Pulmonary artery endothelial cell (primary cell): ENCODE measurements at regions not wholly inside any gene's neighbourhood (a gene's known extent, or its start where the extent isn't known, plus 50 kb on each side); places are given as distances from the start of the nearest gene placed in this dataset.

Experiments used
- DNase-seq: peaks from one replicate; pipeline ENCODE4 v3.0.0-alpha.2; 2011; ENCODE audit warnings: low read depth, low spot score

GRCh38 chr13:75231235-75231634 lies 250.7 kb downstream of the TBC1D4 start:
- no peak for DNase-seq

- no peak for DNase-seq
Observed at GRCh38 chr13:75226733-75227435, 255.1 kb downstream of the TBC1D4 start.

DNA sequence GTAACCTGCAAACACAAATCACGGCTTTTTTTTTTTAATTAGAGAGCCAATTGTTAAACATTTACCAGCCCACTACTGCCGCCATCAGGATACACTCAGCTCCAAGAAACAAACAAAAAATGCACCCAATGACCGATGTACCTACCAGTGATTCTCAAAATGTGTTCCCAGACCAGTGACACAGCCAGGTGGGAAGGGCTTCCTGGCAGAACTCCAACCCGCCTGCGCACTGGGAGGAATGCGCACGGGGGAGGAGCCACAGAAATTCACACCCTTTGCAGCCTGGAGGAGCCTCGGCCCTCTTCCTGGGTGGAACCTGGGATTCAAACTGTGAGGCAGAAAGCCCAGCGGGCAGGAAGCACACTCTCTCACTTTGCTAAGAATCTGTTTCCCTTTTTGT lies 255.9 kb downstream of the TBC1D4 start:
- DNase-seq, result no peak

DNA sequence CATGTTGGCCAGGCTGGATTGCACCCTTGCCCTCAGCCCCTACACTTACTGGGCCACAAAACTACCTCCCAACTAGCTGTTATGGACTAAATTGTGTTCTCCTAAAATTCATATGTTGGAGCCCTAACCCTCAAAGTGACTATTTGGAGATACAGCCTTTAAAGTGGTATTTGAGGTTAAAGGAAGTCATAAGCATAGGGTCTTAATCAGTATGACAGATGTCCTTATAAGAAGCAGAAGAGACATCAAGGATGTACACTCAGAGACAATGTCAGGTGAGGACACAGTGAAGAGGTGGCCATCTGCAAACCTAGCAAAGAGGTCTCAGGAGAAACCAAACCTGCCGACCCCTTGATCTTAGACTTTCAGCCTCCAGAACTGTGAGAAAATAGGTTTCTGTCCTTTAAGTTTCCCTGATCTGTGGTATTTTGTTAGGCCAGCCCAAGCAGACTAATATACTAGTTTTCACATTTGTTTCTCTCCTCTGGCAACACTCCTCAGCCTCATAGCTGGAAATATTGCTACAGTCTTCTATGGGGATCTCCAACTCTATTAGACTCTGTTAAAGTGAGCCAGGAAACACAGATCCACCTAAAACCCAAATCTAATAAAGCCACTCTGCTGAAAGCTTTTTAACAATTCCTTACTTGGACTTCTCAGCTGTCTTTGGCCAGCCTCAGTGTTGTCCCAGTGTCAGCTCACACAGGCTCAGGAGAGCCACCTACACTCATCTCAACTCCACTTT lies 256.5 kb downstream of the TBC1D4 start:
- DNase-seq, result no peak

GRCh38 chr13:75224053-75224742 lies 257.8 kb downstream of the TBC1D4 start:
- DNase-seq, result no peak

DNA sequence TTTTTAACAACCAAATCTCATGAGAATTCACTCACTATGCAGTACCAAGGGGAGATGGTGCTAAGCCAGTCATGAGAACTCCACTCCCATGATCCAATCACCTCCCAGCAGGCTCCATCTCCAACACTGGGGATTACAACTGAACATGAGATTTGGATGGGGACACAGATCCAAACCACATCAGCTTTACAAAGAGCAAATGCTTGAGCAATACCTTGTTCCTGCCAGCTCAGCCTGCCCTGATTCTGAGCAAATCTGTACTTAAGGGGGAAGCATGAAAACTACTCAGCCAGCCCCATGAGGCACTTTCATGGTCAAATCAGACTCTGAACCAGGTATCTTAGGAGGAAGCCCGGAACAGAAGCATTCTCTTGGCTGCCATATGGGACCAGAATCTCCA lies 259.9 kb downstream of the TBC1D4 start:
- no peak for DNase-seq

DNA sequence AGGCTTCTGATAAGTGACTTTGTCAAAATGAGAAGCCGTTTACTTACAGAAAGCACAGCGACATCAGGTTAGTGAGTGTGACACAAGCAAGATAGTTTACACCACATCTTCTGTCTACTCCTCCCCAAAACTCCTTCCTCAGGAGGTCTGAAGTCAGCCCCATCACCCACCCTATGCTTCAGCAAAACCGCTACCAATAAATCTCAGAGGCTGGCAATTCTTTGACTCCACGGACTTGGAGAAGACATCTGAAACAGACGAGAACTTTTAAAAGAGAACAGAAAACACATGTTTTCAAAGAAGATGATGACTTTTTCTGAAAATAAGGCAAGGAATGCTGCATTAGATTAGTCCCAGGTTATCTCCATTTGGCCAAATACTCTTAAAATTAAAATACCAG lies 261.1 kb downstream of the TBC1D4 start:
- DNase-seq, result no peak

GRCh38 chr13:75220238-75220542 lies 261.8 kb downstream of the TBC1D4 start:
- DNase-seq, result no peak

DNA sequence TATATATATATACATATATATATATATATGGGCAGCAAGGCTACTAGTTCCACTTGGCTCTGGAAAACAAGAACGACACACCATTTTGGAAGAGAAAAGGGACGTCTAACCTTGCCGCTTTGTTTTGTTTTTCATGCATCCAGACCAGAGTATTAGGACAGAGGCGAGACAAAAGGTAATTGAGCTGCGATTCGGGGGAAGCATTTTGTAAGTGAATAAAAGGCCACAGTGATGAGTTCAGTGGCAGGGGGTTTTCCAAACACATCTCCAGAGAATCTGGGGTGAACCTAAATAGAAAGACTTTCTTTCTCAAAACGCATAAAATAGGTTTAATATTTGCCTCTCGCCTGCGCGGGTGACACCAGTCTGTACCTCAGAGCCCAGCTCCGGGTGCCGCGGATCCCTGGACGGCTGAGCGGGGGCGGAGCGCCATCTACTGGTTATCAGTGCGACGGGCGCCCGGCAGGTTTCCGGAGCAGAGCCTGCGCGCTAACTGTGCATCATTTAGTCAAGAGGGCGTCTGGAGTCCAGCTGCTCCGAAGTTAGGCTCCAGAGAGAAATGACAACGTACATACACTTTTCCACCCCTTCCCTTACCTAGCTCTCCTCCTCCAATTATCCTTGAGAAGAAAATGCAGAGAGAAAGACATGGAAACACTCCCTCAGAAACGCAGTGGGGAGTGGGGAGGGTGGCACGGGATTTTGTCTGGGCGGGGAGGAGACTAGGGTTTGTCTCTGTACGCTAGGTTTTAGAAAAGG lies 262.3 kb downstream of the TBC1D4 start:
- DNase-seq, result peak; percentile 5

DNA sequence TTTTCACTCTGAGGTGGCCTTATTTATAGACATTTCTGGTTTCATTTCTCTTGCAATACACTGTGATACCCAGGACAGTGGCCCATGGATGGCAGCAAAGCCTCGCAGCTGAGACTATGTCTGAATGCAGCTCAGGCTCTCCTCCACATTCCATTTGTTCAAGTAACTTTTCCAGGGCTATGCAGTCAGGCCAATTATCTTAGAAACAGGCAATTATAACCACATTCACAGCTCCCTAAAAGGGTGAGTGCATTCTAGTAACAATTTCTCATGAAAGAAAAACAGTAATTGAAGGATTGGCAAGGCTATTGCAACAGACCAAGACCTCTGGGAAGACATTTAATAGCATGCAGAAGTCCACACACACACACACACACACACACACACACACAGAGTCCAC lies 264.0 kb downstream of the TBC1D4 start:
- DNase-seq, result no peak

- no peak for DNase-seq
Observed at GRCh38 chr13:75216038-75216437, 265.9 kb downstream of the TBC1D4 start.

GRCh38 chr13:75214846-75215245 lies 267.1 kb downstream of the TBC1D4 start:
- DNase-seq, result no peak

- DNase-seq, result no peak
Observed at GRCh38 chr13:75202981-75203380, 279.0 kb downstream of the TBC1D4 start.

- DNase-seq, result no peak
Observed at GRCh38 chr13:75197803-75198202, 284.2 kb downstream of the TBC1D4 start.

DNA sequence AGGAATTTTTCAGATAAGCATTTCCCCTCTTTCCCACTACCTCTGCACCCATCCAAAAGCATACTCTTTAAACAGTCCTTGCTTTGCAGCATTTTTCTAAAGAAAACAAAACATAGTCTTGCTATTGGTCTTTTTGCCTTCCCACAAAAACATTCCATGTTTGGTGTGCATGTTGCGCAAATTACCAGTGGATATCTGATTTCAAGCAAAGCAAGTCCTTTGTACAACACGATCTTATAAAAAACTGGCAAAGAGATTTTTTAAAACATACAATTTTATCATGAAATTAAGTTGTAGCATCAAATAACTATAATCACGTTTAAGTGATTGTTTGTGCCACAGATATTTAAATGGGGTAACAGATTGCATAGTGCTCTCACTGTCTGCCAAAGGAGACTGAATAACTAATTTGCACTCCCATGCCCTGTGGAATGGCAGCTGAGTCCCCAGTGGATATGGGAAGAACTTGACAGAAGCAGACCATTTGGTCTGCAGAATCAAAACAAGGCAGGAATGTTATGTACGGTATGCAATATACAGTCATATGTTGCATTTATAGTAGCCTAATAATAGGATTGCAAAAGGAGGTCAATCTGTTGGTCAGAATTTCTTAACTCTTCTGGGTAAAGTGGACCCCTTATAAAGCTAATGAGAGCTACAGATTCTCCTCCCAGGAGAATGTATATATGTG lies 285.7 kb downstream of the TBC1D4 start:
- no peak for DNase-seq

- DNase-seq, result no peak
Observed at GRCh38 chr13:75195495-75196146, 286.3 kb downstream of the TBC1D4 start.

DNA sequence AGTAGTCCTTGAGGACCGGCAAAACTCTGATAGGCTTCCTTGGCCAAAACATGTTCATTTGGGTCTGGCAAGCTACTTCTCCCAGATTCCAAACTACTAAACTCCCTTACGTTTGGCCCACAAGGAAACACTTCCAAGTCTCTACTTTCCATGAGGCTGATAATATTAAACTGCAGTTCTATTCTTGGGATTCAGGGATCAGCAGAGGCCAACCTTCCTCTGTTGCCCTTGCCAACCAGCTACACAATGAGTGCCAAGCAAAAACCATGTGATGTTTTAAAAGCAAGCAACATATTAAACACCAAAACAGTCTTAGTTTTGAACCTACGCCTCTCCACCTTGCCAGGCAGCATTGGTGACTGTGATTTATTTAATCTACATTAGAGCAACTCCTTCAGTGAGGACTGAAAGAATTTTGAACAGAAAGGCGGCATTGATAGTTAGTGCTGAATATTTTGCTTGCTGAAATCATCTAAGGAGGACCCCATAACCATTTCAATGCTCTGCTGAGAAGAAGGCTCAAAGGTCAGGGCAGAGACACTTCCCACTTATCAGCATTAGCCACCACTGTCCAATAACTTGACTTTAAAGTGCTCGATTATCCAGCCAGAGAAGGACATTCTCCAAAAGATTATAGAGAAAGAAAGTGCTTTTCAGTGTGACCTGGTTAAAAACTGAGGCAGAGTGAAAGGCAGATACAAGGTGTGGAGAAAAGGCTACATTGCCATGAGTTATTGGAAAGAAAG lies 287.1 kb downstream of the TBC1D4 start:
- DNase-seq, result no peak

- DNase-seq, result no peak
Observed at GRCh38 chr13:75186379-75186778, 295.6 kb downstream of the TBC1D4 start.

DNA sequence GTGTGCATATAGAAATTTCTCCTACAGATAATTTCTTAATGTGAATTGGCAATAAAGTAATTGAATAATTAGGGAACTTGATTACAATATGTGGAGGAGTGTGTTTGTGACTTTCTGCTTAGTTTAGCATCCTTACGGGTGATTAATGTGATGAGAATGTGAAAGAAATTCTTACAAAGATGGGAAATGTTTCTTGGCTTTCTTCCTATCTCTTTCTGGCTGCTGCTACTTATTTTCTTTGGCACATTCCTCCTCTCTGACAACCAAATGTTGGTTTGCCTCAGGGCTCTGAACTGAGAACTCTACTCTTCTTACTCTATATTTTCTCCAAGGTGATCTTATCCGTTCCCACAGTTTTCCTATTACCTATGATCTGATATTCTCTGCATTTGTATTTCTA lies 300.1 kb downstream of the TBC1D4 start:
- DNase-seq, result peak; percentile 91

DNA sequence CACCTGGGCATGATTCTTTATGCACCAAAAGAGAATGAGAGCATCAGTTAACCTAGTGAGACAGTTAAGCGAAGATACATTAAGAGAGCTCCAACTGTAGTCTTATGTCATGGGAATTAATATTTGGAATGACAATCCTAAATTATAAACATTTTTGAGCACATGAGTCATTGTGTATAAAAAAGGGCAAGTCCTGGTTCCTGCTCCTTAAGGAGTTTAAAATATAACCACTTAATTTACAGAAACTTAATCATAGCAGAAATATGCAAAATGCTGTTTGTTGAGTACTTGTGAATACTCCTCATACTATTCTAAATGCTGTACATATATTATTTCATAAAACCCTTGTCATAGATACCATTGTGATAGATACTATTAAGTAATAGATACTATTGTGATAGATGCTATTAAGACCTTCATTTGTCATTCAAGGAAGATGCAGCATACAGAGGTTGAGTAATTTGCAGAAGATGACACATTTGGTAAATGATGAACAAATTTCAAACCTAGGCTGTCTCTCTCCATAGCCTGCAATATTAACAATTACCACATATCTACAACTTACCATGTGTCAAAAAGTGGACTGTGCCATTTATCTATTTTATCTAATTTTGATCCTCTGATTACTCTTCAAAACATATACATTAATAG lies 301.0 kb downstream of the TBC1D4 start:
- DNase-seq, result no peak
